IPS-NIHi11 (cell line): ENCODE measurements at regions not wholly inside any gene's neighbourhood (a gene's known extent, or its start where the extent isn't known, plus 50 kb on each side); places are given as distances from the start of the nearest gene placed in this dataset.

Experiments used
- DNase-seq: peaks from one replicate; pipeline ENCODE4 v3.0.0; 2012; ENCODE audit warnings: mixed read lengths, low spot score

DNA sequence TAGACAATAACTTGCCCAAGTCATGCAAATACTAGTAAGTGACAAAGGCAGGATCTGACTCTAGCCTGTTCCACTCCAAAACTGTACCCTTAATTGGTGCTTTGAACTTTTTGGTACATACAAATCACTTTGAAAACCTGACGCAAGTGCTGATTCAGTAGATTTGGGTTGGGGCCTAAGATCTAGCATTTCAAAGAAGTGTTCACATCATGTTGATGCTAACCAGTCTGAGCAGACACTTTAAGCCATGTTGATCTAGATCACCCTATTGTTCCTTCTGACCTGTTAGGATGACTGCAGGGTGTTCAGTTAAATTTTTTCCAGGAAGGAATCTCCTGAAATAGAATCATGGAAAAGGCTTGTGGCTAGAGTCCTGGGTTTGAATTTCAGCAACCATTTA lies 57.7 kb upstream of the CPEB4 start:
- DNase-seq = no peak

- no peak for DNase-seq
Observed at GRCh38 chr5:173831196-173831914, 56.8 kb upstream of the CPEB4 start.

- no peak for DNase-seq
Observed at GRCh38 chr5:173832386-173832785, 55.8 kb upstream of the CPEB4 start.

DNA sequence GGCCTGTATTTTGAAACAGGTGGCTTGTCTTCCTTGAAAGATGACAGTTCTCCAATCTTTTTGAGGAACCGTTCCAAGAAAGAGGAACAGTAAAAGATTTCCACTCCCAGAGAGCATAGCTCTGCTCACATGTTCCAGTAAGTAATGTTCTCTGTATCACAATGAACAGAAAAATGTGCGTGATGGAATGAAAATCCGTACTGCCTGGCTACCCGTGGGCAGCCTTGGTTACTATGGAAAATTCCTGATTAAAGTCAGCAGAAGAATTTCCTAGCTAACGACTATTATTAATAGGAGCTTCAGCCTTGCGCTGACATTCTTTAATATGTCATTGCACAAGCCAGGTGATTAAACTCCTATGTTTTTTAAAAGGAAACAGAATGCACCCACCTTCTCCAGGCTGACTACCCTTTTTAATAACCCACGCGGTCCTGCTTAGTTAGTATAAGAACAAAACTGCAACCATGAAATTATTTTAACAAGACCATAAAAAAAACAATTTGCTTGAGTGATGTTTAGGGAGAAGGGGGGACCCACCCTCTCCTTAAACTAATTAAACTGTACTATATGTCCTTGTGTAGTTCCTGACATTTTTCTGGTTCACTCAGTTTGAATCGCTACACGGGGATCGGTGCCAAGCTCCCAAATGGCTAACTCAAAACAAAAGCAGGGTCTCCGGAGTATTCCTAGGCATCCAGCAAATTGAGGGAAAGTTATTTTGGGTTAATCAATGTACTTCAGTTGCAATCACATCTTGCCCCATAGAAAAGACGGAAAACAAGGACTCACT lies 54.8 kb upstream of the CPEB4 start:
- DNase-seq = no peak

DNA sequence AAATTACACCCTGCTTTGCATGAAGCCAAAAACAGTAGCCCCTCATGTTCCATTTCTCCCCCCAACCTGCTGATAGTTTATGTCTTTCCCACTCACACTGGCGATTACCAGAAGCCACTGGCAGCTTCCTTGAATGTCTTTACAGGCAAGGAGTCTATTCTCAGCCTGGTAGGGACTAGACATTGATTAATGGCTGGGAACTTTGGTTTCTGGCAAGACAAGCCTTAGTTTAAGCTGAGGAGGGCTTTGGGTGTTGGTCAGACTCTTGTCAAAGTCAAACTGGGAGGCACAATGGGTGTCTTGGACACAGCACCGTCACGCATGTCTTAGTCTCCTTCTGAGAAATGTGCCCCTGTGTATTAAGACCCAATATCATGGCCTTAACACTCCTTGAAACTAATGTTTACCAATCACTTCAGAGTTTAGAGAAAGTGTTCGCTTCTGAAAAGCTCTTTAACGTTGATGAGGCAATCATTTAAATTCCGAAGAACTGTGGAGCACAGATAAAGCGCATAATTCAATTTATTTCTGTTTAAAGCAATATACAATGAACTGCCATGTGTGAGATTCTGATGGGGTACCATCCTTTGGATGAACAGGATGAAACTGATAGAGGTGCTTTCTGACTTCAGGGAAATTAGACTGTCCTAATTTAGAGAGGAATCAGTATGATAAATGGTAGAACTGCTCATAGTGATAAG lies 53.9 kb upstream of the CPEB4 start:
- DNase-seq = no peak

DNA sequence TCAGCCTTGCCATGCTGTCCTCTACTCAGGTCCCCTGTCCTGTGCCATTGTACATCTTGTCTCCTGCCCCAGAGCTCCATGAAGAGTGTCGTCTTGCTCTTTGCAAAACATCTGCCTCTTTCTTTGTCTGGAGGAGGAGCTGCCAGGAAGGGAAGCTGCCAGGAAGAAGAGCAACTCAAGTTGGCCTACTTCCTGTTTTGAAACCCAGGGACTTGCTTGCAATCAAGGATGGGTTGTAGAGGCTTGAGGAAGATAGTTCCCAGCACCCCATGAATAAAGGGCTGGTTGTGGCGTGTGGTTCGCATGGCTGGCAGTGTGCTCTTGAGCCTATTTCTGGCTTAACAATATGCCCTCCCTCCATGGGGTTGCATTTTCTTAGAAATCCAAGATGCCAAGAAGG lies 53.0 kb upstream of the CPEB4 start:
- no peak for DNase-seq

DNA sequence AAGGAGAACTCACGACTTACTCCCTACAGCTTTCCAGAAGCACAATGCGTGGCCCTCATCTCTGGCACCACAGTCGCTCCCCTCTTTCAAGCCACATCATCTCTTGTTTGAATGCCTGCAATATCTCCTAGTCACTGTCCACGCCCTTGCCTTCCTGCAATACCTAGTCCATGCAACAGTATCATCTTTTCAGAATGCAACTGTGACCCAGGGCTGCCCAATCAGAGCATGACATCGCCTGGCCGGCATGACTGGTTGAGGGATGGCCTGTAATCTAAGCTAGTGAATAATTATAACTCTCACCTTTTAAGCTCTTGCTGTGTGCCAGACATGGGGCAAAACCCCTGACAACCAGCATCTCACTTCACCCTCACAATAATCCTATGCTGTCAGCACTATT lies 52.5 kb upstream of the CPEB4 start:
- DNase-seq = no peak

DNA sequence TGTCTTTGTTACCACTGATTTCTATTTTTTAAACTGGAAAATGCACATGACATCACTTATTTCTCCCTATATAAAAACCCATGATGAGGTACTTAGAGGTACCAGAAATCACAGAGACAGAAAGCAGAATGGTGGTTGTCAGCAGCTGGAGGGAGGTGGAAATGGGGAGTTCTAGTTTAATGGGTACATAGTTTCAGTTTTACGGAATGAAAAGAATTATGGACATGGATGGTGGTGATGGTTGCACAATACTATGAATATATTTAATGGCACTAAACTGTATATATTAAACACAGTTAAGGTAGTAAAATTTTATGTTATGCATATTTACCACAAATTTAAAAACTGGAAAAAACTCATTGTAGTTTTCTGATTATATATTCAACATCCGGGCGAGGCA lies 50.5 kb upstream of the CPEB4 start:
- DNase-seq = no peak
